Lower leg skin (tissue), 3 donors: ENCODE measurements at regions not wholly inside any gene's neighbourhood (a gene's known extent, or its start where the extent isn't known, plus 50 kb on each side); places are given as distances from the start of the nearest gene placed in this dataset.

ENCODE experiments used
- POLR2A ChIP-seq, 2 donors: fragments of 450-650 bp; IDR thresholded peaks; one replicate each; pipeline ENCODE4 v1.6.1; 2016 to 2017; ENCODE audit warnings: antibody characterized with exemption in 2 of 2, mild to moderate bottlenecking in 1 of 2, moderate library complexity in 1 of 2
- TF ChIP-seq, protein P1 (sequence below), 3 donors: fragments of 450-650 bp; IDR thresholded peaks; one replicate each; pipeline ENCODE4 v1.5.1; 2016; ENCODE audit warnings: antibody characterized with exemption in 3 of 3, mild to moderate bottlenecking in 3 of 3, moderate library complexity in 2 of 3

DNA sequence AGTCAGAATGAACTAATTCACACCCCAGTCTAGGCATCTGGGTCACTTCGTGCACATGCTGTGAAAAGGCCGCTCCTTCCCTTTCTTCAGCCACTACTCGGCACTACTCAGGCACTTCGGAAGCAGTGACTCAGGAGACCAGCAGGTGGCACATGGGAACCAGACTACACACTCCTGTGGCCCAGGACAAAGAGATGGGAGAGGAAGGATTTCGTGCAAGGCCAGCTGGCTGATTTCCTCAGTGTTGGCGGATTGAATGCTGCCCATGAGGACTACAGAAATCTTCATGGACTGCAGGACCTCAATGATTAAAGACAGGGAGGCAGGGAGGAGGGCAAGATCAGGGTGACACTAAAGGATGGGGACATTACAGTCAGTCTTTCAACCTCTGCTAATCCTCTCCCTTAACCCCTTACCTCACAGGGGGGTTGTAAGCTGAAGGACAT, 117.8 kb upstream of the SPACA1 start:
- TF ChIP-seq POLR2A (IDR thresholded peaks at IDR 0.05): no peak
- TF ChIP-seq, protein P1, sequence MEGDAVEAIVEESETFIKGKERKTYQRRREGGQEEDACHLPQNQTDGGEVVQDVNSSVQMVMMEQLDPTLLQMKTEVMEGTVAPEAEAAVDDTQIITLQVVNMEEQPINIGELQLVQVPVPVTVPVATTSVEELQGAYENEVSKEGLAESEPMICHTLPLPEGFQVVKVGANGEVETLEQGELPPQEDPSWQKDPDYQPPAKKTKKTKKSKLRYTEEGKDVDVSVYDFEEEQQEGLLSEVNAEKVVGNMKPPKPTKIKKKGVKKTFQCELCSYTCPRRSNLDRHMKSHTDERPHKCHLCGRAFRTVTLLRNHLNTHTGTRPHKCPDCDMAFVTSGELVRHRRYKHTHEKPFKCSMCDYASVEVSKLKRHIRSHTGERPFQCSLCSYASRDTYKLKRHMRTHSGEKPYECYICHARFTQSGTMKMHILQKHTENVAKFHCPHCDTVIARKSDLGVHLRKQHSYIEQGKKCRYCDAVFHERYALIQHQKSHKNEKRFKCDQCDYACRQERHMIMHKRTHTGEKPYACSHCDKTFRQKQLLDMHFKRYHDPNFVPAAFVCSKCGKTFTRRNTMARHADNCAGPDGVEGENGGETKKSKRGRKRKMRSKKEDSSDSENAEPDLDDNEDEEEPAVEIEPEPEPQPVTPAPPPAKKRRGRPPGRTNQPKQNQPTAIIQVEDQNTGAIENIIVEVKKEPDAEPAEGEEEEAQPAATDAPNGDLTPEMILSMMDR (IDR thresholded peaks at IDR 0.05): peak in 1 of 3 donors; percentile 19
